ENCODE measurements at regions not wholly inside any gene's neighbourhood (a gene's known extent, or its start where the extent isn't known, plus 50 kb on each side); places are given as distances from the start of the nearest gene placed in this dataset.

GRCh38 chr13:85255978-85256377 lies 543.2 kb downstream of the SLITRK6 start:
- DNase-seq = no peak
- no peaks in the 10 kb centered on the region for H3K4me1 ChIP-seq (ENCODE audit: control insufficient read depth, insufficient read depth, low read length, poor library complexity, severe bottlenecking)
- no peaks in the 10 kb centered on the region for H3K27me3 ChIP-seq (replicated peaks; ENCODE audit: control insufficient read depth, insufficient read depth, low read length, poor library complexity, severe bottlenecking)
- H3K9me3 ChIP-seq (ENCODE audit: control insufficient read depth, low read length) = peaks cover 3% of the 10 kb centered on the region
- no peak overlapping the region for H3K27ac ChIP-seq (ENCODE audit: insufficient read depth, low read length, poor library complexity, severe bottlenecking)
- no peaks in the 10 kb centered on the region for H3K36me3 ChIP-seq (ENCODE audit: control insufficient read depth, insufficient read depth, low read length)
- no peak overlapping the region for H3K4me3 ChIP-seq (ENCODE audit: insufficient read depth, low read depth, low read length, poor library complexity, severe bottlenecking)

DNA sequence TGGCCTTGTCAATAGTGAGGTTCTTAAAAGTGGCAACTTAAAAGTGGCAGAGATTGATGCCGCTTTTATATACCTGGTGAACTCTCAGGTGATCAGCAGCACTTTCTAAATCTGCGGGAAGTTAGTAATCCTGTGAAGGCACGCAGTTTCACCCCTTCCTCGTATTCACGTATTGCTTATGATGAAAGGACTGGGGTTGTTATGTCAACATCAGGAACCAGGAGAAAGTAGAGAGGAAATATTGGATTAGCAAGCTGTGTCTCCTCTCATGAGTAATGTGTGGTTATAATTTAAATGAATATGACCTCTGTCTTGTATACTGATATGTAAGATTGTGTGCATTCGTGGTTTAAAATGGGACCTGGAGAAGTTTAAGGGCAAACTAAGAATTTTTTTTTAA lies 544.6 kb downstream of the SLITRK6 start:
- Histone ChIP-seq H3K4me1 (ENCODE audit: control insufficient read depth, insufficient read depth, low read length, poor library complexity, severe bottlenecking) (no peaks in the 10 kb centered on the region), H3K36me3 (ENCODE audit: control insufficient read depth, insufficient read depth, low read length) (no peaks in the 10 kb centered on the region), H3K27me3 (replicated peaks; ENCODE audit: control insufficient read depth, insufficient read depth, low read length, poor library complexity, severe bottlenecking) (no peaks in the 10 kb centered on the region), H3K4me3 (ENCODE audit: insufficient read depth, low read depth, low read length, poor library complexity, severe bottlenecking) (no peak overlapping the region), H3K9me3 (ENCODE audit: control insufficient read depth, low read length) (peaks cover 3% of the 10 kb centered on the region), H3K27ac (ENCODE audit: insufficient read depth, low read length, poor library complexity, severe bottlenecking) (no peak overlapping the region)
- no peak for DNase-seq

DNA sequence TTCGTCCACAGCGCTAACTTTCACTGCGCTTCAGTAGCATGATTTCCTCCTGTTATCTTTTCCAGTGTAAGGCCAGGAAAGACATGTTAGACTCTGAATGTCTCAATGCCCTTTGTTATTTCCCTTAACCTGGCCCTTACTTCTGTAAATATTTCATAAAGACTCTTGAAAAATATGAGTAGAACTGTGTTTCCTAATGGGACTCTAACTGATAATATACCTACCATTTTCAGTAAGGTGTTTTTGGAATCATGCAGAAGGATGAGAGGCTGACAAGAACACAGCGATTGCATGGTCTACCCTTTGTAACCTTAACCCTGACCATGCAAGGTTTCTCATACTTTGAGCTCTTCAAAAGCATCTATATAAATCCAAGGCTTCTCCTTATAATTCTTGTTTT lies 550.1 kb downstream of the SLITRK6 start:
- no peak for DNase-seq

DNA sequence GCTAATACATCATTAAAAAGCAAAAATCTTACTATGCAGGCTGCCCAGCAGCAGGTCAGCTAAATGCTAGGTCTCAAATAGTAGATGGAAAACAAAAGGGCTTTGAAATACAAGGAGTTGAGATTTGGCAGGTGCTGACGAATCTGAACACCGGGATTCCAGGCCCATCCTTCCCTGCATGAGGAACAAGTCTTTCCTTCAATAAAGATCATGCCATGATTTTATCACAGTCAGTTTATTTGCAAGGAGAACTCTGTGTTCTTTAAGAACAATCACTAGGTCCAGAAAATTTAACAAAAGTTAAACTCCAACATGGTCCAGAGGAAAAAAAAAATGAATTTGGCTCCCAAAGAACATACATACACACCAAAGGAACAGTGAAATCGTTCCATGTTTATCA lies 551.4 kb downstream of the SLITRK6 start:
- H3K27me3 ChIP-seq (replicated peaks; ENCODE audit: control insufficient read depth, insufficient read depth, low read length, poor library complexity, severe bottlenecking) = no peaks in the 10 kb centered on the region
- H3K36me3 ChIP-seq (ENCODE audit: control insufficient read depth, insufficient read depth, low read length) = no peaks in the 10 kb centered on the region
- DNase-seq = no peak
- H3K9me3 ChIP-seq (ENCODE audit: control insufficient read depth, low read length) = no peaks in the 10 kb centered on the region
- H3K27ac ChIP-seq (ENCODE audit: insufficient read depth, low read length, poor library complexity, severe bottlenecking) = no peak overlapping the region
- no peaks in the 10 kb centered on the region for H3K4me1 ChIP-seq (ENCODE audit: control insufficient read depth, insufficient read depth, low read length, poor library complexity, severe bottlenecking)
- H3K4me3 ChIP-seq (ENCODE audit: insufficient read depth, low read depth, low read length, poor library complexity, severe bottlenecking) = no peak overlapping the region

More for the DNA sequence above, 550.1 kb downstream of the SLITRK6 start:
- Histone ChIP-seq H3K4me1 (ENCODE audit: control insufficient read depth, insufficient read depth, low read length, poor library complexity, severe bottlenecking) (no peaks in the 10 kb centered on the region), H3K27ac (ENCODE audit: insufficient read depth, low read length, poor library complexity, severe bottlenecking) (no peak overlapping the region), H3K27me3 (replicated peaks; ENCODE audit: control insufficient read depth, insufficient read depth, low read length, poor library complexity, severe bottlenecking) (no peaks in the 10 kb centered on the region), H3K36me3 (ENCODE audit: control insufficient read depth, insufficient read depth, low read length) (no peaks in the 10 kb centered on the region), H3K9me3 (ENCODE audit: control insufficient read depth, low read length) (no peaks in the 10 kb centered on the region), H3K4me3 (ENCODE audit: insufficient read depth, low read depth, low read length, poor library complexity, severe bottlenecking) (no peak overlapping the region)

DNA sequence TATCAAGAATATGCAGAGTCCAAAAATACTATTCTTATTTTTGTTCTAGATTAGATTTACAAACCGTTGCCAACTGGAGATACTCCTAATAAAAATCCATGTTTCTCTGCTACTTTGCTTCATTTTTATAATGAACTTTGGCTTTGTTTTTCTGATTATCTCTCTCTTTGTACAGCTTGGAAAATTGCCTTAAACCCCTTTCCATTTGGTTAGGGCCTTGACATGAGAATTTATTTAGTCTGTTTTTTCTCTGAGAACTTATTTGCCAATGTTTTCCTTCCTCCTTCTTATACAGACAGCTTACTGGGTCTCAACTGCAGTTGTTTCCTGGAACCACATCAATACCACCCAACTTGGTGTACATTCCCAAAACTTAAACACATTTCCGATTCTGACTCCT lies 555.4 kb downstream of the SLITRK6 start:
- DNase-seq = no peak
- Histone ChIP-seq H3K27ac (ENCODE audit: insufficient read depth, low read length, poor library complexity, severe bottlenecking) (no peak overlapping the region), H3K36me3 (ENCODE audit: control insufficient read depth, insufficient read depth, low read length) (no peaks in the 10 kb centered on the region), H3K9me3 (ENCODE audit: control insufficient read depth, low read length) (no peaks in the 10 kb centered on the region), H3K4me3 (ENCODE audit: insufficient read depth, low read depth, low read length, poor library complexity, severe bottlenecking) (no peak overlapping the region), H3K27me3 (replicated peaks; ENCODE audit: control insufficient read depth, insufficient read depth, low read length, poor library complexity, severe bottlenecking) (no peaks in the 10 kb centered on the region), H3K4me1 (ENCODE audit: control insufficient read depth, insufficient read depth, low read length, poor library complexity, severe bottlenecking) (no peaks in the 10 kb centered on the region)

- no peak overlapping the region for H3K27ac ChIP-seq (ENCODE audit: insufficient read depth, low read length, poor library complexity, severe bottlenecking)
- H3K27me3 ChIP-seq (replicated peaks; ENCODE audit: control insufficient read depth, insufficient read depth, low read length, poor library complexity, severe bottlenecking) = no peaks in the 10 kb centered on the region
- no peak for DNase-seq
- no peak overlapping the region for H3K4me3 ChIP-seq (ENCODE audit: insufficient read depth, low read depth, low read length, poor library complexity, severe bottlenecking)
- H3K36me3 ChIP-seq (ENCODE audit: control insufficient read depth, insufficient read depth, low read length) = no peaks in the 10 kb centered on the region
- H3K9me3 ChIP-seq (ENCODE audit: control insufficient read depth, low read length) = no peaks in the 10 kb centered on the region
- no peaks in the 10 kb centered on the region for H3K4me1 ChIP-seq (ENCODE audit: control insufficient read depth, insufficient read depth, low read length, poor library complexity, severe bottlenecking)
These were observed 558.2 kb downstream of the SLITRK6 start for GRCh38 chr13:85241060-85241459.

GRCh38 chr13:85236413-85236812 lies 562.8 kb downstream of the SLITRK6 start:
- Histone ChIP-seq H3K4me3 (ENCODE audit: insufficient read depth, low read depth, low read length, poor library complexity, severe bottlenecking) (no peak overlapping the region), H3K4me1 (ENCODE audit: control insufficient read depth, insufficient read depth, low read length, poor library complexity, severe bottlenecking) (no peaks in the 10 kb centered on the region), H3K27ac (ENCODE audit: insufficient read depth, low read length, poor library complexity, severe bottlenecking) (no peak overlapping the region), H3K9me3 (ENCODE audit: control insufficient read depth, low read length) (no peaks in the 10 kb centered on the region), H3K36me3 (ENCODE audit: control insufficient read depth, insufficient read depth, low read length) (no peaks in the 10 kb centered on the region), H3K27me3 (replicated peaks; ENCODE audit: control insufficient read depth, insufficient read depth, low read length, poor library complexity, severe bottlenecking) (no peaks in the 10 kb centered on the region)
- DNase-seq = no peak

GRCh38 chr13:85230691-85231093 lies 568.5 kb downstream of the SLITRK6 start:
- H3K27ac ChIP-seq (ENCODE audit: insufficient read depth, low read length, poor library complexity, severe bottlenecking) = no peak overlapping the region
- no peak overlapping the region for H3K4me3 ChIP-seq (ENCODE audit: insufficient read depth, low read depth, low read length, poor library complexity, severe bottlenecking)
- DNase-seq = no peak
- no peaks in the 10 kb centered on the region for H3K9me3 ChIP-seq (ENCODE audit: control insufficient read depth, low read length)
- no peaks in the 10 kb centered on the region for H3K4me1 ChIP-seq (ENCODE audit: control insufficient read depth, insufficient read depth, low read length, poor library complexity, severe bottlenecking)
- H3K36me3 ChIP-seq (ENCODE audit: control insufficient read depth, insufficient read depth, low read length) = no peaks in the 10 kb centered on the region
- H3K27me3 ChIP-seq (replicated peaks; ENCODE audit: control insufficient read depth, insufficient read depth, low read length, poor library complexity, severe bottlenecking) = no peaks in the 10 kb centered on the region

DNA sequence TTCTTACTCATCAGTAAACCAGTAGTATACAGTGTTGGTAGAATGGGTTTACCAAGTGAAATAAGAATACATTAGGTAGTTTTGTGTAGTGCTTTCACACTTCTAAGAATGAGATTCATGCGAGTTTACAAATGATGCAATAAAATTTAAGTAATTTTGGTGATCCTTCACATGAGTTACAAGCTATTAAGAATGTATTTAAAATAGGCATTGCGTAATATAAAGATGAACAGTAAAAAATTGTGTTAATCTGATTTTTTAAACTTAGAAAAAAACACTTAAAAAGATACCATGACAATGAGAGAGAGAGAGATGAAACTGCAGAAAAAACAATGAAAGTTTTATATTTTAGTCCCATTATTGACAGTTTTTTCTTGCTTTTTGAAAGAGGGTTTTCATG lies 570.5 kb downstream of the SLITRK6 start:
- H3K27ac ChIP-seq (ENCODE audit: insufficient read depth, low read length, poor library complexity, severe bottlenecking) = no peak overlapping the region
- H3K4me1 ChIP-seq (ENCODE audit: control insufficient read depth, insufficient read depth, low read length, poor library complexity, severe bottlenecking) = no peaks in the 10 kb centered on the region
- no peak for DNase-seq
- no peak overlapping the region for H3K4me3 ChIP-seq (ENCODE audit: insufficient read depth, low read depth, low read length, poor library complexity, severe bottlenecking)
- H3K36me3 ChIP-seq (ENCODE audit: control insufficient read depth, insufficient read depth, low read length) = no peaks in the 10 kb centered on the region
- H3K27me3 ChIP-seq (replicated peaks; ENCODE audit: control insufficient read depth, insufficient read depth, low read length, poor library complexity, severe bottlenecking) = no peaks in the 10 kb centered on the region
- no peaks in the 10 kb centered on the region for H3K9me3 ChIP-seq (ENCODE audit: control insufficient read depth, low read length)

DNA sequence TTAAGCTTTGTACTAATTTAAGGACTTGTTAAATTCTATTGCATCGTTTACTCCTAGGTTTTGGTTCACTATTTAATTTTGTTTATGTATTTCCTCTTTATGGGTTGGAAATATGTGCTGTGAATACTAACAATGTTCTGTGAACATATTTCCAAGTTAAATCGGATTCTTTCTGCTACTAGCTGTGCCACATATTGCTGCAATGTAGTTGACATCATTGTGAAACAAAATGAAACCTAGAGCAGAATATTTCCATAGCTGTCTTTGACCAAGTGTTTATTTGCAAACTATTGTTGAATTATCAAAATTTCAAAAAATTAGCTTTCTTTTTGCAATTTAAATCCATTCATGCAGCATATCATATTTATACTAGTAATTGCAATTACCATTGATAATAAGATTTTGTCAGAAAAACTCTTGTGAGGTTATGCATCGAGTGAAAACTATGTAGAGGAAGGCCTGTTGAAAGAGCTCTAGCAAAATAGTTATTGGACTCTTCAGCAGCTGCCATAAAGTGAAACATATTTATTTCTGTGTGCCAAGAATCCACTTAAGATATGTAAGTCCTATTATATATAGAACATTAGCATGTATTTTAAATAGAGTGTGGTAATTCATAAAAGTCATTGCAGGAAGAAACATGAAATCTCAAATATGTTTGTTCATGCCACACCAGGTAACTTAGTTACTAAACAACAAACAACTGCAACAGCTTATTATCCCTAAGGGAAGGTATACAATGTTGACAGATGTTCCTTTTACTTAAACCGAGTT lies 575.1 kb downstream of the SLITRK6 start:
- Histone ChIP-seq H3K9me3 (ENCODE audit: control insufficient read depth, low read length) (no peaks in the 10 kb centered on the region), H3K4me3 (ENCODE audit: insufficient read depth, low read depth, low read length, poor library complexity, severe bottlenecking) (no peak overlapping the region), H3K27ac (ENCODE audit: insufficient read depth, low read length, poor library complexity, severe bottlenecking) (no peak overlapping the region), H3K27me3 (replicated peaks; ENCODE audit: control insufficient read depth, insufficient read depth, low read length, poor library complexity, severe bottlenecking) (no peaks in the 10 kb centered on the region), H3K4me1 (ENCODE audit: control insufficient read depth, insufficient read depth, low read length, poor library complexity, severe bottlenecking) (no peaks in the 10 kb centered on the region), H3K36me3 (ENCODE audit: control insufficient read depth, insufficient read depth, low read length) (no peaks in the 10 kb centered on the region)
- DNase-seq = no peak
